NCI-H524 treated with DMSO at 0.1 percent for 48 hours (cell line): ENCODE measurements at regions not wholly inside any gene's neighbourhood (a gene's known extent, or its start where the extent isn't known, plus 50 kb on each side); places are given as distances from the start of the nearest gene placed in this dataset.
A peak's percentile ranks its signal among the peaks of the same experiment; 100 is the strongest.

Source experiments
- DNase-seq: peaks from one replicate; lab custom pipeline; 2025; lab: John Stamatoyannopoulos, UW

- peak; percentile 13 for DNase-seq
Observed at GRCh38 chr6:134739299-134740026, 210.4 kb downstream of the ALDH8A1 start.

GRCh38 chr6:134738211-134738885, 211.6 kb downstream of the ALDH8A1 start:
- DNase-seq = no peak

GRCh38 chr6:134735461-134735860, 214.4 kb downstream of the ALDH8A1 start:
- DNase-seq = no peak

DNA sequence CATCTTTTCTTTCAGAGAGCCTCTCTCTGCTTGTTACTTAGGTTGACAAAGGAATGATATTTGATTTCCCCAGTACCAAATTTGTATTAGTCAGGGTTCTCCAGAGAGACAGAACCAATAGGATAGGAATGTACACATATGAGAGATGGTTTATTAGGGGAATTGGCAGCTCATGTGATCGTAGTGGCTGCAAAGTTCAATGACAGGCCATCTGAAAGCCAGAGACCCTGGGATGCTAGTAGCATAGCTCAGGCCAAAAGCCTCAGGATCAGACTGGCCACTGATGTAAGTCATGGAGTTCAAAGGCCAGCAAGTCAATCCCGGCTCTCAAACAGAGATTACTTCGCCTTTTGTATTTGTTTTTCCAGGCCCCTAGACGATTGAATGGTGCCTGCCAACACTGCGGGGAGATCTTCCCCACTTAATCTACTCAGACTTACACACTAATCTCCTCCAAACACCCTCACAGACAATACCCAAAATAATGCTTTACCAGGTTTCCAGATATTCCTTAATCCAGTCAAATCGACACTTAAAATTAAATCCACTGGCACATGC, 215.5 kb downstream of the ALDH8A1 start:
- no peak for DNase-seq

GRCh38 chr6:134733801-134734200, 216.1 kb downstream of the ALDH8A1 start:
- DNase-seq = no peak

- no peak for DNase-seq
Observed at GRCh38 chr6:134732763-134733162, 217.1 kb downstream of the ALDH8A1 start.

GRCh38 chr6:134731615-134732014, 218.3 kb downstream of the ALDH8A1 start:
- no peak for DNase-seq

- no peak for DNase-seq
Observed at GRCh38 chr6:134730013-134730412, 219.9 kb downstream of the ALDH8A1 start.

- DNase-seq = no peak
Observed at GRCh38 chr6:134729561-134729960, 220.3 kb downstream of the ALDH8A1 start.

DNA sequence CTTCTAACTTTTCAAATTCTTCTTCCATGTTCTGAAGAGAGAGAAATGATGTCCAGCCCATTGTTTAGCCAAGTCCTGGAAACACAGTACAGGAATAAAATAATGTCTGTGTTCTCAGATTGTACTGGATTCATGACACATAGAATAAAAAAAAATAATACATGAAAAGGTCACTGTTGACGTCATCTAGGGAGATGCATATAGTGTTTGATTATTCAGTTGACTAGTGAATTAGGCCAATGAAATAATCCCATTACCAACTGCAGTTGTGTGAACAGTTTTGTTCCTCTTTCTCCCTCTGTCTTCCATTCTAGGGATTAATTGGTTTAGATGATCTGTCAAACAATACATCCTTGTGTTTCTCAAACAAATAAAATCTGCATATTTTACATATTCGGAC, 222.8 kb downstream of the ALDH8A1 start:
- no peak for DNase-seq

- DNase-seq = no peak
Observed at GRCh38 chr6:134725590-134725989, 224.3 kb downstream of the ALDH8A1 start.

DNA sequence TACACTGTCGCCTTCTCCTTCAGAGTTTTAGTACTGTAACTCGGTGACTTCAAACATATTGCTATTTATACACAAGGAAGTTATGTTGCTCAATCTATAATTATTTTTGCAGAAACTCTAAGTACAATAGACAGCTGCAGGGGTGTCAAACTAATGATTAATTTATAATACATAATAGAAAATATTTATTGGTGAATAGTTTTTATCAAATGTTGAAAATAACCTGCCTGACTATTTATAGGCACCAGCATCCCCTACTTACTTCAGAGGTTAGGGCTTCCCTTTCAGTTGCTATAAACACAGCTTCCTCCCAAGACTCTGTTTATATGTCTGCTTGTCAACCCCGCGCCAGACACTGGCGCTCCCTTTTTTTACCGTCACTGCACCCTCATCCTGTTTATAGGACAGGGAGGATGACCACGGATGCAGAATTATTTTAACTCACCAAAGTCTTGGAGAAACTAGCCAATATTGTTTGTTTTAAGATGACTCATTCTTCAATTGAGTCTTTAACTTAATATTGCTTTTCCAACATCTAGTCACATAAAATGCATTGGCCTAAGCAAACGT, 225.0 kb downstream of the ALDH8A1 start:
- DNase-seq = no peak

DNA sequence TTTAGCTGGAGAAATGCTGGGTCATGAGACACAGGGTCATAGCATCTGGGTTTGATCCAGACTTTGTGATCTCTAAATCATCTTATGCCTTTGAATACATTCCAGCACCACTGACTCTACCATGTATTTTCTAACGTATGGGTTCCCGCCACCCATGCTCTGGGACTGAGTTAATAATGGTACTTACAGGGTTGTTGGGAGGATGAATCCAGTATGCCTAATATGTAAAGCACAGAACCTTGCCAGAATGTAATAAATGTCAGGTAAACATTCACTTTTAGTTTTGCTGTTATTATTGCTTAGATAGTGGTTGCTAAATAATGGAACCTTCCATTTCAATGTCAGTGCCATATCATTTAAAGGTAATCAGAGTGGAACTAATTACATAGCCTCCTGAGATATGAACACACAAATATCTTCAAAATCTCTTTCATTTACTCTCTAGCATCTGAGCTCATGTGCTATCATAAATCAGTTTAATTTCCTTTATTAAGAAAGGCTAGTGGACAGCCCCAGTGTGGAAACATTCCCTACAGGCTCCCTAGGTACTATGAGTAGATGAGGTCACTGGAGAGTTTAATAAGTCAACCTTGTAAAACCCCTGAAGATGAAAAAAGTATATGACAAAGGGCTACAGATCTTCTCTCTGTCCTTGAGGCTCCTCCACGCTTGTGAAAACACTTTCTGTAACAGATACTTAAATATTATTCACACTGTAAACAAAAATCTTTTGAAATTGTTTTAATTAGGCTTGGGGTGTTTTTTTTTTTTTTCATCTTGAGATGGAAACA, 226.6 kb downstream of the ALDH8A1 start:
- no peak for DNase-seq

DNA sequence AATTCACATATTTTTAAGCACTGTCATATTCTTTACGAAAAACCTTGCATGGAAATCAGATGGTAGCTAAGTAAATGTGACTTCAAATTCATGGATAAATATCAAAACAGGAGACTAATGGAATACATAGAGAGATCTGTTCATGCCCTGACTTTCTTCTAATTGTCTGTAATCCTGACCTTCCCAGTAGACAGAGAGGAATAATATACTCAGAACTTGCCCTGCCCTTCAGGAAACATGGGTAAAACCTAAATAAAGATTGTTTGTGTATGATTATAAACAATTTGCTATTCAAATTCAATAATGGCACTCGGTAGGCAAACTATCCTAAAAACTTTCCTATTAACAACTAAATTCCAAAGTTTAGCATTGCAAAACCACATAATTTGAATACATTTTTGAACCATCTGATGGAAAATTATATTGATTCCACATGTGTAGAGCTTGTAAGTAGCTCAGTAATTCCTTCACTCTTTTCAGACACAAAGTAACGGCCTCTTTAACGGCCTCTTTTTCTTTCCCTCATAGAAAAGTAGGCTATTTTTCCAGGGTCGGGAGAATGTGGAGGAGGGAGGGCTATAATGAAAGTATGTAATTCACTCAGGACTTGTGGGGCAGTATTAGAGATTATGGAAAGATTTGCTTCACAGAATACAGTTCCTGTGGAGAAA, 227.6 kb downstream of the ALDH8A1 start:
- DNase-seq = no peak

DNA sequence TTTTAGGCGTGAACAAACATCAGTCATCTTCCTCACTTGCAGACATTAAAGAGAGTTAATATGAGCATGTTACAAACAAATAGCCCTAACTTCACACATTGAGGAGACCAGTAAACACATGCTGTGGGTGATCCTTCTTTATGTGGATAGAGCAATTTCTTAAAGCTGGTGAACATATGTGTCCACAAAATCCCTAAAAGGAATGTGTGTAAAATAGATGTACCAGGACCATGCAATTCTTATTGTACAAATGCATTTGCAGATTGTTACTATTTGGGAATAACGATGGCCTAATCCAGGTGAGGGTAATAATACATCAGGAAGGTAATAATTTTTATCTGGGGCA, 228.9 kb downstream of the ALDH8A1 start:
- no peak for DNase-seq

DNA sequence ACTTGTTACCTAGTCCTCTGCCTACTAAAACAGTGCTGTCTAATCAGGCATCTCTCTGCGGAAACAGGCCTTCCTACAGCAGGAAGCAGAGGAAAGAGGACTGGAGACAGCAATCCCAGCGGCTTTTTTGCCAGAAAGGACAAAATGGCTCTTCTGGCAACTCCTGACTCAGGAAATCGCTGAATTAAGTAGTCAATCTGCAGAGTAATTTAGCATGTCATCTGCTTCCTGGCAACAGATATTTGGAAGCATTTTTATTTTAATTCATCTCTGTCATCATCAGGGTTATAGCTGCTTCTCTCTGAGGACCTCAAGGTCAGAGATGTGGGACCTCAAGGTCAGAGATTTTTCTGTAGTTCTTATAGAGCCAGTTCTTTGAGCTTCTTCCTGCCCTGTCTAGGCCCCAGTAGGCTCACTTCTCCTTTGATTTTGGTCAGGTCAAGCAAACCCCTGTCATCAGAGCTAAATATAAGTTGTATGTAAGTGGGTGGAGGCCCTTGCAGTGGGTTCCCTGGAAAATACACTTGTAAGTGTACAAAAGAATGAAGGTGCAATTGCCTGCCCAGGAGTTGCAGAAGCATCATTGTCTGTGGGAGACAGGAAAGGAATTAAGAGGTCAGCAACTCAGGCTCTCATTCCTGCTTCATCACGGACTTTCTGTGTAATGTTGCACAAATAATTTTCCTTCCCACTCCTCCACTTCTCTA, 229.4 kb downstream of the ALDH8A1 start:
- DNase-seq = no peak

DNA sequence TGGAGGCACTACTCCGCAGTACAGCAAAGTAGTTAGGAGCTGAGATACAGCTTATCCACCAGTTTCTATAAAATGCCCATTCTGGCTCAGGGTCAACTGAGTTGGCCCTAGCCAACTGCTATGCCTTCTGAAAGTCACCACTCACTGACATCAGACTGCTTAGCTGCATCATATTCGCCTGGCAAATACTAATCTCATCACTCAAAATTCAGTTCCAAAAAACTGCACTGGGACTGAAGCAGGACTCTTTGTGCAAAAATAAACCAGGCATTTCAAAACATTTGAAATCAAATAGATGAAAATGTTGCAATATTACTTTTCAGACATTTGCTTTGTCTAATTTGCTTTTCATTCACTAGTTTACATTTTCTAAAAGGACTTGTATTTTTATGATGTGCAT, 230.0 kb downstream of the ALDH8A1 start:
- no peak for DNase-seq

GRCh38 chr6:134719286-134719685, 230.6 kb downstream of the ALDH8A1 start:
- no peak for DNase-seq

- peak; percentile 38 for DNase-seq
Observed at GRCh38 chr6:134714679-134715078, 235.2 kb downstream of the ALDH8A1 start.

DNA sequence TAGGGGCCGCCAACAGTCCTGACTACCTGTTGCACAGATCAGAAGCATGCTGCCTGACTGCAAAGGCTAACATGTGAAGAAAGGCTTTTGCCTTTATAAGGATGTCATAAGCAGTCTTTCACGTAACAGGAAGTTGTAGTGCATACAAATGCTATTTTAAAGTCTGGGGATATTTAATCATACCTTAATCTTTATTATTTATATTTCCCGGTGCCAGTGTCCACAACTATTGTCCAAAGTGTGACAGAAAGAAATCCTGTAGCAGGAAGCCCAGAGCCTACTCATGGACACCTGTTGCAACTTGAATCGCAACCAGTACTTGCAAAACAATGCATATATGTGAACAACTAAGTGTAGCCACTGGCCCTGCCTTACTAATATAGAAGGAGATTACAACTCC, 235.8 kb downstream of the ALDH8A1 start:
- no peak for DNase-seq

DNA sequence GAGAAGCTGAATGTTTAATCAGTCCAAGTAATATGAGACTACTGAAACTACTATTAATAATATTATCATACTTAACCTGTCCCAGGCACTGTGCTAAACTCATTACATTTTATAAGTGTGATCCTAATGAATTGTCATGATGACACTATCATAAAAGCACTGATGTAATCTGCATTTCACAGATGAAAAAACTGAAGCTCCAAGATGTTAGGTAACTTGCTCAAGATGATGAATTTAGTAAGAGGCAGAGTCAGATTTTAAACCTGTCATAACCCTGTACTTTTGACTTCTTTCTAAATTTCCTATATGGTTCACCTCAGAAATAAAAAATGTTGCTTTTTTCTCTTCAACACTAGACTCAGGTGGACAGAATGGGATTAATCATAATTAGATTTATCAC, 237.6 kb downstream of the ALDH8A1 start:
- DNase-seq = no peak
